ENCODE measurements at regions not wholly inside any gene's neighbourhood (a gene's known extent, or its start where the extent isn't known, plus 50 kb on each side); places are given as distances from the start of the nearest gene placed in this dataset.

DNA sequence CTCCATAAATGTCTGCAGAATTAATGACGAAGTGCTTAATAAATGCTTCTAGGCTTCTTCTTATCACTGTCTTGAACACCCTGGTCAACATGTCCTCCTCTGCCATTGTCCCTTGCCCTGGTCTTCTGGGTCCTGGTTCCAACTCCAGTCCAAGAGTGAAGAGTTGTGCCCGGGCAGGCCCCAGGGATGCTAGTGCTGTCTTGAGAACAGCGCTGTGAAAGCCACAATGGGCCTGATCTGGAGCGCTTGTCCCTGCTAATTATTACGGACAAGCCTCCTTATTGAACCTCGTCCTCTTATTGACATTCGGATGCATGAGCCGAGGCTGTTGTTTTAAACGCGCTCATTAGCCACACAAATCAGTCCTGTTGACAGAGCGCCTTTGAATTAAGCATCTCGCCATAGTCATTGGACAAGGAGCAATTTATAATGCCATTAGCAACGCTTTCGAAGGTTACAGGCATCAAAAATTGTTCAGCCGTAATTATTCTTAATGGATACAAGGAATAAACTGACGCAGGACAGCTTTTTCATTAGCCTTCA is 211.6 kb upstream of the POU3F1 start:
- intact Hi-C loops (cut with micrococcal nuclease): no loop called here
- no peaks in the 10 kb centered on the region for H3K36me3 Mint-ChIP-seq (ENCODE audit: low read depth)
- DNase-seq (ENCODE audit: low spot score): no peak
- no peak overlapping the region for H3K4me3 Mint-ChIP-seq
- H3K27ac Mint-ChIP-seq: no peak overlapping the region
- no peaks in the 10 kb centered on the region for H3K4me1 Mint-ChIP-seq (ENCODE audit: low read depth)
- peaks cover 9% of the 10 kb centered on the region for H3K27me3 Mint-ChIP-seq (ENCODE audit: insufficient read depth)
- no peaks in the 10 kb centered on the region for H3K9me3 Mint-ChIP-seq

DNA sequence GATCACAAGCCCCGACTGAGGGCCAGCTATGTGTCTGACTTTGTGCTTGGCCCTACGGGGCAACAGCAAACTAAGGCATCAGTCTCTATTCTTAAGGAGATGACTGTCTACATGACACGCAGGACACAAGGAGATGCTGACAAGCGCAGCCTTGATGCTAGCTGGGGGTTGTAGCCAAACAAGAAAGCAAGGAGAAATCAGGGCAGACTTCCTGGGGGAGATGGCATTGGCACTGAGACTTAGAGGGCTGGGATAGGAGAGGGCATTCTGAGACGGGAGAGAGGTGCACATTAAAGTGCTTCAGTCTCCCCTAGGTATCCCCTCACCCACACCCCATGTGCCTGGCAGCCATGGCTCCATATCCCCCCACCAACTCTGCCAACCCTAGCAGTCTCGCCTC is 210.8 kb upstream of the POU3F1 start:
- no peak for DNase-seq (ENCODE audit: low spot score)
- H3K9me3 Mint-ChIP-seq: no peaks in the 10 kb centered on the region
- no peak overlapping the region for H3K4me3 Mint-ChIP-seq
- no peaks in the 10 kb centered on the region for H3K4me1 Mint-ChIP-seq (ENCODE audit: low read depth)
- intact Hi-C loops (cut with micrococcal nuclease): no loop called here
- H3K27ac Mint-ChIP-seq: no peak overlapping the region
- H3K27me3 Mint-ChIP-seq (ENCODE audit: insufficient read depth): peaks cover 9% of the 10 kb centered on the region
- no peaks in the 10 kb centered on the region for H3K36me3 Mint-ChIP-seq (ENCODE audit: low read depth)

- Mint-ChIP-seq H3K27ac (no peak overlapping the region), H3K36me3 (ENCODE audit: low read depth) (no peaks in the 10 kb centered on the region), H3K4me3 (no peak overlapping the region), H3K9me3 (no peaks in the 10 kb centered on the region), H3K4me1 (ENCODE audit: low read depth) (no peaks in the 10 kb centered on the region), H3K27me3 (ENCODE audit: insufficient read depth) (peaks cover 9% of the 10 kb centered on the region)
- DNase-seq (ENCODE audit: low spot score): no peak
- intact Hi-C loops (cut with micrococcal nuclease): no loop called here
Observed at GRCh38 chr1:38256072-38256471, 209.5 kb upstream of the POU3F1 start.

GRCh38 chr1:38253314-38253713 is 206.7 kb upstream of the POU3F1 start:
- no peak overlapping the region for H3K27ac Mint-ChIP-seq
- no peaks in the 10 kb centered on the region for H3K9me3 Mint-ChIP-seq
- no peaks in the 10 kb centered on the region for H3K36me3 Mint-ChIP-seq (ENCODE audit: low read depth)
- no peak for DNase-seq (ENCODE audit: low spot score)
- intact Hi-C loops (cut with micrococcal nuclease): no loop called here
- peaks cover 6% of the 10 kb centered on the region for H3K27me3 Mint-ChIP-seq (ENCODE audit: insufficient read depth)
- H3K4me1 Mint-ChIP-seq (ENCODE audit: low read depth): no peaks in the 10 kb centered on the region
- H3K4me3 Mint-ChIP-seq: no peak overlapping the region

DNA sequence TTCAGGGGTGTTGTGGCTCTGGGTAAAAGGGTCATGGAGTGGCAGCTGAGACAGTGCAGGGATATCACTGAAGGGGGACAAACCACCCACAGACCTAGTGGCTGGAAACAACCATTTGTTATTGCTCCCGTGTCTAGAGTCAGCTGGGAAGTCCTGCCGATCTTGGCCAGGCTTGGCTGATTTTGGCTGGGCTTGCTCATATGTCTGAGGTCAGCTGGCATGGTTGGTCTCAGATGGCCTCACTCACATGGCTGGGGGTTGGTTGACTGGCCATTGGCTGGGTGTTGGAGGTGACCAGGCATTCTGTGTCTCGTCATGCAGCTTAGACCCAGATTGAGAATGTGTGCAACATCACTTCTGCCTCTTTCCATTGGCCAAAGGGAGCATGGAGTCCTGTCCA is 203.8 kb upstream of the POU3F1 start:
- no peak for DNase-seq (ENCODE audit: low spot score)
- intact Hi-C loops (cut with micrococcal nuclease): no loop called here
- Mint-ChIP-seq H3K4me3 (no peak overlapping the region), H3K27me3 (ENCODE audit: insufficient read depth) (peaks cover 9% of the 10 kb centered on the region), H3K36me3 (ENCODE audit: low read depth) (no peaks in the 10 kb centered on the region), H3K9me3 (no peaks in the 10 kb centered on the region), H3K27ac (no peak overlapping the region), H3K4me1 (ENCODE audit: low read depth) (no peaks in the 10 kb centered on the region)

- no peaks in the 10 kb centered on the region for H3K36me3 Mint-ChIP-seq (ENCODE audit: low read depth)
- no peak for DNase-seq (ENCODE audit: low spot score)
- H3K27ac Mint-ChIP-seq: no peak overlapping the region
- intact Hi-C loops (cut with micrococcal nuclease): no loop called here
- H3K9me3 Mint-ChIP-seq: no peaks in the 10 kb centered on the region
- H3K4me3 Mint-ChIP-seq: no peak overlapping the region
- H3K4me1 Mint-ChIP-seq (ENCODE audit: low read depth): no peaks in the 10 kb centered on the region
- peaks cover 9% of the 10 kb centered on the region for H3K27me3 Mint-ChIP-seq (ENCODE audit: insufficient read depth)
Observed at GRCh38 chr1:38249001-38249400, 202.4 kb upstream of the POU3F1 start.

DNA sequence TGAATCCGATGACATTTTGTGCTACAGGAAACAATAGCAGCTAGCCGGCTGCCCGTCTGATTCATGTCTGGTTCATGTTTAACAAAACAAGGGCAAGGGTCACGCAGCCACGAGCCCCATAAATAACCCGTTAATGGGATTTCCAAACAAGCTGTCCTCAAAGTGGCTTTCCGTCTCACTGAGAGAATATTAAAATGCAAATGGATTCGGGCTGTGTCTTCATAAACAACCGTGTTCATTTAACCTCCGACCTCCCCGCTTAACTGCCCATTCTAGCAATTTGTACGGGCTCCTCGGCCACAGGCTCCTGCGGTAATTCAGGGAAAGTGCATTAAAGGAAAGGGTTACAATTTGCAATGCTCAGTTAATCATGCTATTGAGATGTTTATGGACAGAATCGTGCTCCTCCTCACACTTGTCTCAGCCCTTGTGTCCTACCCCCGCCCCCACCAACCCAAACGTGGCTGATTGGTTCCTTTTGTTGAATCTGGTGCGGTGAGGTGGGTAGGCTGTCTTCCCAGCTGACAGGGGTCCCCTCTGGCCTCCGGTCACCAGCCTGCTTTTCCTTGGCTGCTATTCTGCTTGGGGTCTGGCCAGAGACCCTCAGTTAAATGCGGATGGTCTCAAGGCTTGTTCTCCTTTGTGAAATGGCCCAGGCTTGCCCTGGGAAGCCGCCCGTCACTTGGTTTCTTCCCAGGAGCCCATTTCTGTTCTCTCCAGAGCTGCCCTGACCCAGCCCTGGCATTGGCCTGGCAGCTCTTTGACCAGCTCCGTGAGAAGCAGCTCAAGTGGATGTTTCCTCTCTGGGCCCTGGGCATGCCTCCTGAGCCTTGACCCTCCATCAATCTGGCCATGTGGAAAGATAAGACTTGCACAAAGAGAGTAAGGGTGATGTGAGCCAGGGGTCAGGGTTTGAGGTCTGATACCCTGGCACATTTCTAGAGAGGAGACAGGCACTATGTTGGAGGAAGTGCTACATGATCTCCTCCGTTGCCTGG is 200.7 kb upstream of the POU3F1 start:
- no peaks in the 10 kb centered on the region for H3K36me3 Mint-ChIP-seq (ENCODE audit: low read depth)
- DNase-seq (ENCODE audit: low spot score): no peak
- no peak overlapping the region for H3K4me3 Mint-ChIP-seq
- H3K27me3 Mint-ChIP-seq (ENCODE audit: insufficient read depth): peaks cover 9% of the 10 kb centered on the region
- H3K9me3 Mint-ChIP-seq: no peaks in the 10 kb centered on the region
- no peak overlapping the region for H3K27ac Mint-ChIP-seq
- no peaks in the 10 kb centered on the region for H3K4me1 Mint-ChIP-seq (ENCODE audit: low read depth)
- intact Hi-C loops (cut with micrococcal nuclease): no loop called here

- intact Hi-C loops (cut with micrococcal nuclease): no loop called here
- no peaks in the 10 kb centered on the region for H3K36me3 Mint-ChIP-seq (ENCODE audit: low read depth)
- H3K27ac Mint-ChIP-seq: no peak overlapping the region
Observed at GRCh38 chr1:38244218-38244845, 197.7 kb upstream of the POU3F1 start.

DNA sequence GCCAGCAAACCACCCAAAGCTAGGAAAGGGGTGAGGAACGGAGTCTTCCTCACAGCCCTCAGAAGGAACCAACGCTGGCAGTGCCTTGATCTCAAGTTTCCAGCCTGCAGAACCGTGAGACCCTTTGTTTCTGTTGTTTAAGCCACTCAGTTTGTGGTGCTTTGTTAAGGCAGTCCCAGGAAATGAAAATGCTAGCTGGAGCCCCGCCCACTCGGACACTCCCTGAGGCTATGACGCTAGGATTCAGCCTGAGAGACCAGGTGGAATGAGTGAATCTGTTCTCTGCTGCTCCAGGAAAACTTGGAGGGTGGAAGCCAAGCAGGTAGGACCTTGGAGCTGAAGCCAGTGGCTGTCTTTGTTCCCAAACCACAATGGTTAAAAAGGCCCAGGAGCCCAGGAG is 196.5 kb upstream of the POU3F1 start:
- intact Hi-C loops (cut with micrococcal nuclease): no loop called here
- no peak overlapping the region for H3K27ac Mint-ChIP-seq
- no peak for DNase-seq (ENCODE audit: low spot score)
- no peaks in the 10 kb centered on the region for H3K4me1 Mint-ChIP-seq (ENCODE audit: low read depth)
- peaks cover 6% of the 10 kb centered on the region for H3K27me3 Mint-ChIP-seq (ENCODE audit: insufficient read depth)
- no peaks in the 10 kb centered on the region for H3K9me3 Mint-ChIP-seq
- no peak overlapping the region for H3K4me3 Mint-ChIP-seq
- H3K36me3 Mint-ChIP-seq (ENCODE audit: low read depth): no peaks in the 10 kb centered on the region

More at GRCh38 chr1:38244218-38244845, 197.7 kb upstream of the POU3F1 start:
- no peaks in the 10 kb centered on the region for H3K4me1 Mint-ChIP-seq (ENCODE audit: low read depth)
- H3K9me3 Mint-ChIP-seq: no peaks in the 10 kb centered on the region
- no peak overlapping the region for H3K4me3 Mint-ChIP-seq
- peaks cover 6% of the 10 kb centered on the region for H3K27me3 Mint-ChIP-seq (ENCODE audit: insufficient read depth)
- DNase-seq (ENCODE audit: low spot score): no peak

GRCh38 chr1:38242506-38242905 is 195.9 kb upstream of the POU3F1 start:
- Mint-ChIP-seq H3K9me3 (no peaks in the 10 kb centered on the region), H3K27ac (no peak overlapping the region), H3K4me1 (ENCODE audit: low read depth) (no peaks in the 10 kb centered on the region), H3K4me3 (no peak overlapping the region), H3K36me3 (ENCODE audit: low read depth) (no peaks in the 10 kb centered on the region), H3K27me3 (ENCODE audit: insufficient read depth) (peaks cover 6% of the 10 kb centered on the region)
- intact Hi-C loops (cut with micrococcal nuclease): no loop called here
- DNase-seq (ENCODE audit: low spot score): no peak

GRCh38 chr1:38241594-38242334 is 195.2 kb upstream of the POU3F1 start:
- no peak overlapping the region for H3K27ac Mint-ChIP-seq
- H3K27me3 Mint-ChIP-seq (ENCODE audit: insufficient read depth): peaks cover 2% of the 10 kb centered on the region
- intact Hi-C loops (cut with micrococcal nuclease): no loop called here
- no peak for DNase-seq (ENCODE audit: low spot score)
- H3K4me1 Mint-ChIP-seq (ENCODE audit: low read depth): no peaks in the 10 kb centered on the region
- H3K9me3 Mint-ChIP-seq: no peaks in the 10 kb centered on the region
- H3K36me3 Mint-ChIP-seq (ENCODE audit: low read depth): no peaks in the 10 kb centered on the region
- no peak overlapping the region for H3K4me3 Mint-ChIP-seq

DNA sequence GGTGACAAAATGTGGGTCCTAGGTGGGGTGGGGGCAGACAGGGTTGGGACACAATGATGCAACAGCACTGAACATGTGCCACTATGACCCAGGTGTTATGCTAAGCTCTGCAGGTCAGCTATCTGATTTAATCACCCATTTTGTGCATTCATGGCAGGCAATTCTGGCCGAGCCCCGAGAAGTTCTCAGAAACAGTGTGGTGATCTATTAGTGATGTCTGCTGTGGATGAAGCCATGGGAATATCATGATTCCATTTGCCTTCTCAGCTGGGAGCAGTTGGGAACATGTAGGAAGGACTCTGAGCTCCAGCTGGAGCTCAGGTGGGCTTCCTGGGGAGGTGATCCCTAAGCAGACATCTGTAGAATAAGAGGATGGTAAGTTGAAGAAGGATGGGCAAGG is 194.0 kb upstream of the POU3F1 start:
- Mint-ChIP-seq H3K27ac (no peak overlapping the region), H3K36me3 (ENCODE audit: low read depth) (no peaks in the 10 kb centered on the region), H3K4me1 (ENCODE audit: low read depth) (no peaks in the 10 kb centered on the region), H3K27me3 (ENCODE audit: insufficient read depth) (no peaks in the 10 kb centered on the region), H3K4me3 (no peak overlapping the region), H3K9me3 (no peaks in the 10 kb centered on the region)
- intact Hi-C loops (cut with micrococcal nuclease): no loop called here
- no peak for DNase-seq (ENCODE audit: low spot score)
